Neutrophil (primary cell): ENCODE measurements at regions not wholly inside any gene's neighbourhood (a gene's known extent, or its start where the extent isn't known, plus 50 kb on each side); places are given as distances from the start of the nearest gene placed in this dataset.

Experiments used
- H3K27ac ChIP-seq: fragments of 200-600 bp; sonication (generic); 2 replicates; pipeline ENCODE4 v1.5.1; 2016; ENCODE audit warnings: mild to moderate bottlenecking, moderate library complexity
- H3K27me3 ChIP-seq: fragments of 200-600 bp; sonication (generic); 2 replicates; pipeline ENCODE4 v1.6.0; 2016; ENCODE audit warnings: mild to moderate bottlenecking
- H3K36me3 ChIP-seq: fragments of 200-600 bp; sonication (generic); 2 replicates; pipeline ENCODE4 v1.5.1; 2017
- H3K4me1 ChIP-seq, 2 experiments: fragments of 200-600 bp in 1 of 2; sonication (generic) in 1 of 2; 1 replicate in 1 of 2; 2 replicates in 1 of 2; pipeline versions ENCODE4 v1.5.1 to v1.6.1; 2013 to 2016; ENCODE audit warnings: low read depth in 1 of 2, low read length in 1 of 2, mild to moderate bottlenecking in 1 of 2, moderate library complexity in 1 of 2; ENCODE audit not compliant: control insufficient read depth in 1 of 2, insufficient read depth in 1 of 2
- H3K4me3 ChIP-seq, 2 experiments: fragments of 200-600 bp in 1 of 2; sonication (generic) in 1 of 2; 1 replicate in 1 of 2; 2 replicates in 1 of 2; pipeline ENCODE4 v1.5.1; 2013 to 2016; ENCODE audit warnings: low read depth in 1 of 2, low read length in 1 of 2, mild to moderate bottlenecking in 1 of 2, moderate library complexity in 1 of 2
- H3K9me3 ChIP-seq: fragments of 200-600 bp; sonication (generic); 2 replicates; pipeline ENCODE4 v1.5.1; 2016
- TF ChIP-seq, protein P1 (sequence below): fragments of 200-600 bp; sonication (generic); IDR thresholded peaks from 2 replicates; pipeline ENCODE4 v1.5.1; 2016; ENCODE audit warnings: antibody characterized with exemption

- Histone ChIP-seq H3K36me3 (no peaks in the 10 kb centered on the region), H3K27me3 (no peaks in the 10 kb centered on the region), H3K9me3 (no peaks in the 10 kb centered on the region), H3K4me1 (no peaks in the 10 kb centered on the region), H3K4me3 (no peak overlapping the region), H3K27ac (no peak overlapping the region)
- TF ChIP-seq, protein P1, sequence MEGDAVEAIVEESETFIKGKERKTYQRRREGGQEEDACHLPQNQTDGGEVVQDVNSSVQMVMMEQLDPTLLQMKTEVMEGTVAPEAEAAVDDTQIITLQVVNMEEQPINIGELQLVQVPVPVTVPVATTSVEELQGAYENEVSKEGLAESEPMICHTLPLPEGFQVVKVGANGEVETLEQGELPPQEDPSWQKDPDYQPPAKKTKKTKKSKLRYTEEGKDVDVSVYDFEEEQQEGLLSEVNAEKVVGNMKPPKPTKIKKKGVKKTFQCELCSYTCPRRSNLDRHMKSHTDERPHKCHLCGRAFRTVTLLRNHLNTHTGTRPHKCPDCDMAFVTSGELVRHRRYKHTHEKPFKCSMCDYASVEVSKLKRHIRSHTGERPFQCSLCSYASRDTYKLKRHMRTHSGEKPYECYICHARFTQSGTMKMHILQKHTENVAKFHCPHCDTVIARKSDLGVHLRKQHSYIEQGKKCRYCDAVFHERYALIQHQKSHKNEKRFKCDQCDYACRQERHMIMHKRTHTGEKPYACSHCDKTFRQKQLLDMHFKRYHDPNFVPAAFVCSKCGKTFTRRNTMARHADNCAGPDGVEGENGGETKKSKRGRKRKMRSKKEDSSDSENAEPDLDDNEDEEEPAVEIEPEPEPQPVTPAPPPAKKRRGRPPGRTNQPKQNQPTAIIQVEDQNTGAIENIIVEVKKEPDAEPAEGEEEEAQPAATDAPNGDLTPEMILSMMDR: no peak
Measured at GRCh38 chr4:106476741-106477140, 108.2 kb upstream of the GIMD1 start.

- H3K27me3 ChIP-seq: no peaks in the 10 kb centered on the region
- H3K27ac ChIP-seq: no peak overlapping the region
- H3K36me3 ChIP-seq: no peaks in the 10 kb centered on the region
- TF ChIP-seq, protein P1: no peak
- no peak overlapping the region for H3K4me3 ChIP-seq
- H3K4me1 ChIP-seq: no peaks in the 10 kb centered on the region
- H3K9me3 ChIP-seq: no peaks in the 10 kb centered on the region
Measured at GRCh38 chr4:106473515-106473914, 104.9 kb upstream of the GIMD1 start.

DNA sequence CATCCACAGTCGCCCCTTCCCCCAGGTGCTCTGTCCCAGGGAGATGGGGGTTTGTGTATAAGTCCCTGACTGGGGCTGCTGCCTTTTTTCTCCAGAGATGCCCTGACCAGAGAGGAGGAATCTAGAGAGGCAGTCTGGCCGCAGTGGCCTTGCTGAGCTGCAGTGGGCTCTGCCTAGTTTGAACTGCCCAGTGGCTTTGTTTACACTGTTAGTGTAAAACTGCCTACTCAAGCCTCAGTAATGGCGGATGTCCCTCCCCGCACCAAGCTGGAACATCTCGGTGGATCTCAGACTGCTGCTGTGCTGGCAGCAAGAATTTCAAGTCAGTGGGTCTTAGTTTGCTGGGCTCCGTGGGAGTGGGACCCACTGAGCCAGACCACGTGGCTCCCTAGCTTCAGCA, 102.6 kb upstream of the GIMD1 start:
- Histone ChIP-seq H3K36me3 (no peaks in the 10 kb centered on the region), H3K9me3 (no peaks in the 10 kb centered on the region), H3K27ac (no peak overlapping the region), H3K4me1 (no peaks in the 10 kb centered on the region), H3K27me3 (no peaks in the 10 kb centered on the region), H3K4me3 (no peak overlapping the region)
- TF ChIP-seq, protein P1: no peak

DNA sequence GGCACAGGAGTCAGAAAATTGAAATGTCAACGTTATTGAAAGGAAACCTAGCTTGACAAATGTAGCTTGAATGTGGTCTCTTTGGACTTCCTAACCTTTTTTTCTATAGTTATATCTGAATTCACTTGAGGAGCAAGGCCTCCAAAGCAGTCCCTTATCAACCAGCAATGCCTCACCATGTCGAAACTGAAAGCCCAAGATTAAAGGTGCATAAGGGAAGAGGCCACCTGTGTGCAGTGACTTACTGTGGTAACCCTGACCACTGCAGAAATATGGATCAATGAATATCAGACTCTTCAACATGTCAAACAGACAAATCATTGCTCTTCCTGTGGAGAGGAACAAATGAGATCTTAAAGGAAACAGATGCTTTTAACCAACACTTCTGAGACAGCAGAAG, 95.0 kb upstream of the GIMD1 start:
- TF ChIP-seq, protein P1: no peak
- Histone ChIP-seq H3K4me1 (no peaks in the 10 kb centered on the region), H3K27ac (no peak overlapping the region), H3K4me3 (no peak overlapping the region), H3K27me3 (no peaks in the 10 kb centered on the region), H3K36me3 (no peaks in the 10 kb centered on the region), H3K9me3 (no peaks in the 10 kb centered on the region)

DNA sequence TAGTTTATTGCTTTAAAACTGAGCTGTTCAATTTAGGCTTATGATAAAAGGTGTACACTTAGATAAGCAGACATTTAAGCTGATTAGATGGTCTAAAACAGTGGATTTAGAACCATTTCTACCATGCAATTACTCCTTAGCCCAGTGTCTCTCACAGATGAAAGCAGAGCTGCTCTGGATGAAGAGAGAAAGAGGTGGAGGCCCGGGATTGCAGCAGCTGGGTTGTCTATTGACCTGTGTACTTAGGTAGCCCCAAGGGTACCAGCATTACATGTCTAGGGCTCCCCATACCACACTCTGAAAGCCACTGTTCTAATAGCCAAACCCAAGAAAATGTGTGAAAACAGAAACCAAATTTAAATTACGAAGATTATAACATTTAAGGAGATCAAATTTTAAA, 86.0 kb upstream of the GIMD1 start:
- H3K4me1 ChIP-seq: no peaks in the 10 kb centered on the region
- H3K27ac ChIP-seq: no peak overlapping the region
- no peaks in the 10 kb centered on the region for H3K27me3 ChIP-seq
- H3K9me3 ChIP-seq: no peaks in the 10 kb centered on the region
- TF ChIP-seq, protein P1: no peak
- H3K4me3 ChIP-seq: no peak overlapping the region
- H3K36me3 ChIP-seq: no peaks in the 10 kb centered on the region

DNA sequence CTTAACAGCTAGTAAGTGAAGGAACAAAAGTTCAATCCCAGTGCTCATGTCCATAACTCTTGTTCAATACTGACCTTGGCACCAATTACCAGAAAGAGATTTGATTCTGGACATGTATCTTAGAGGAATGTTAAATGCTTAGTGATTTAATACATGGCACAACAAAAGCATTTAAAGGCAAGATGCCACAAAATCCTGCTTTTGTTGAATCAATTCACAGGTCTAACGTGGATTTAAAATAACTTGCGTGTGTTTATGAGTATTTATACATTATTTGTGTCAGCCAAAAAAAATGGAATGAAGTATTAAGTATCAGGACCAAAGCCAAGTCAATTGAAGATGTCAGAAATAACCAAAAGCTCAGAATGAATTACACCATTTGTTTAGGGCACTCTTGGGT, 85.4 kb upstream of the GIMD1 start:
- Histone ChIP-seq H3K9me3 (no peaks in the 10 kb centered on the region), H3K27me3 (no peaks in the 10 kb centered on the region), H3K4me3 (no peak overlapping the region), H3K36me3 (no peaks in the 10 kb centered on the region), H3K4me1 (no peaks in the 10 kb centered on the region), H3K27ac (no peak overlapping the region)
- TF ChIP-seq, protein P1: no peak
